Stimulated activated naive CD8-positive, alpha-beta T cell treated with anti-CD3 and anti-CD28 coated beads, Interleukin-15, amount 100 ng/mL, for 72 hours (primary cell): ENCODE measurements at regions not wholly inside any gene's neighbourhood (a gene's known extent, or its start where the extent isn't known, plus 50 kb on each side); places are given as distances from the start of the nearest gene placed in this dataset.
A peak's percentile ranks its signal among the peaks of the same experiment; 100 is the strongest.
"Not testable (repeated sequence)": the region's sequence is repeated elsewhere in the genome, so short reads cannot be mapped to it uniquely, and the experiment has no call there.

Experiments
- ATAC-seq: fragments of 150-1000 bp; cut with Tn5 transposase; 2 replicates; pipeline ENCODE4 v1.10.0; 2021; ENCODE audit warnings: mild to moderate bottlenecking, moderate library complexity
- DNase-seq, 2 donors: peaks; one replicate each; pipeline ENCODE4 v3.0.0; 2021 to 2022
- H3K27ac Mint-ChIP-seq, 2 donors: one replicate each; pipeline ENCODE4 v1.8.0; 2022; ENCODE audit warnings: mild to moderate bottlenecking in 2 of 2, mixed read lengths in 2 of 2, moderate library complexity in 2 of 2
- H3K27me3 Mint-ChIP-seq: one replicate; pipeline ENCODE4 v1.8.0; 2022; ENCODE audit warnings: mixed read lengths
- H3K4me1 Mint-ChIP-seq: one replicate; pipeline ENCODE4 v1.8.0; 2022; ENCODE audit warnings: mild to moderate bottlenecking, mixed read lengths
- H3K4me3 Mint-ChIP-seq, 2 donors: one replicate each; pipeline ENCODE4 v1.8.0; 2022; ENCODE audit warnings: mild to moderate bottlenecking in 2 of 2, mixed read lengths in 2 of 2, moderate library complexity in 1 of 2
- H3K9me3 Mint-ChIP-seq, 2 donors: one replicate each; pipeline ENCODE4 v1.8.0; 2022; ENCODE audit warnings: mixed read lengths in 2 of 2

DNA sequence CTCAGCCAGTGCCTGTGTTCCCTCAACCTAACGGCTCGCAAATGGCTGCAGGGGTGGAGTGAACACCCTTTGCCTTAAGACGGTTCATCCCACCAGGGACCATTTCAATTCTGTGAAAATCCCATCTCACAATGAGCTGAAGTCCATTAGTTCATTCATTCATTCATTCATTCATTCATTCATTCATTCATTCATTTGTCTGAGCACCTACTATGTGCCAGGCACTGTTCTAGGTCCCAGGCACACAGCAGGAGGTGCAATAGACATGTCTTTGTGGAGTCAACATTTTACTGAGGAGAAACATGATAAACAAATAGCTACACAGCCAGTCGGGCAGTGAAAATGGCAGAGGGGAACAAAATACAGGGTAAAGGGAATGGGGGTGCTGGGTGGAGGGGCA, 618.8 kb downstream of the MATN1 start:
- H3K27me3 Mint-ChIP-seq = peaks cover 29% of the 10 kb centered on the region
- no peaks in the 10 kb centered on the region for H3K4me1 Mint-ChIP-seq
- no peaks in the 10 kb centered on the region for H3K9me3 Mint-ChIP-seq
- no peak overlapping the region for H3K27ac Mint-ChIP-seq
- no peak overlapping the region for H3K4me3 Mint-ChIP-seq
- ATAC-seq = no peak
- DNase-seq = no peak

DNA sequence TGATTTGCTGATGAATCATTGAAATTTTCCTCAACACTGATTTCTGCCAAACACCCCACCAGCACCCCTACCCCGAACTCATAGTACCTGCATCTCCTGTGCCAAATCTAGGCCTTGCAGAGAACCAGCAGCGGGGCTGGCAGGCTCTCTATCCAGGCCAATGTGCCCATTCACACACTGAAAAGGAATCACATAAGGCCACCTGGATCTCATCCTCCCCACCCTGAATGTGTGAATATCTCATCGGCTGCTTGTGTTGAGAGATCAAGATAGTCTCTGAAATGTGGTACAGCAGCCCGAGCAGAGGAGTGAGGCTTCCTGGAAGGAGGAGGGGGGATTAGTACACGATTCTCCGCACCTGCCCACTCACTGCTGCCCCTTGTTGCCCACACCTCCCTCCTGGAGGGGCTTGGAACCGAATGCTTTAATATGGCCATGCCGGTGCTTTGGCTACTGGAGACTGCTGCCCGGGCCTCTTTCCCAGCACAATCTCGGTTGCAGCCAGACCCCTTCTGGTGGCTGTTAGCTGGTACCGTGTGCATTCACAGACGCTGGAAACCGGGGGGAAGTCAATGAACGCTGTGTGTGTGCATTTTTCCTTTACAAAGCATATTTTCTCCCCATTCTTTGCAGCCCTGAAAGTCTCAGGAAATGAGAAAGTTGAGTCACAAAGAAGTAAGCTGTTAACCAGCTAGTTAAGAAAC, 619.5 kb downstream of the MATN1 start:
- no peaks in the 10 kb centered on the region for H3K9me3 Mint-ChIP-seq
- no peak overlapping the region for H3K27ac Mint-ChIP-seq
- ATAC-seq = no peak
- no peak for DNase-seq
- H3K4me1 Mint-ChIP-seq = no peaks in the 10 kb centered on the region
- no peak overlapping the region for H3K4me3 Mint-ChIP-seq
- H3K27me3 Mint-ChIP-seq = peaks cover 23% of the 10 kb centered on the region

DNA sequence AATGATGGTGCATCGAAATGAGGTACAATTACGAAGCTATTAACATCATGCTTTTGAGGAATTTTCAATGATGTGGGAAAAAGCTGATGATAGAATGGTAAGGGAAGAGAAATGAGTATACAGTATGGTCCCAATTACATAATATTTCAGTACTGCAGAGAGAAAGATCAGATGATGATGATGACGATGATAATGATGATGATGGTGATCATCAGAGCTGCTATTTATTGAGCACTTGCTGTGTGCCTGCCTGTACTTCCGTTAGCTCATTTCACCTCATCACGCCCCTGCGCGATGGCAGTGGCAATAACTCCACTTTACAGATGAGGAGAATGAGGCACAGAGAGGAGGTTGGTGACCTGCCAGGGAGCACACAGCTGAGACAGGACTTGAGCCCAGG, 620.8 kb downstream of the MATN1 start:
- Mint-ChIP-seq H3K4me1 (no peaks in the 10 kb centered on the region), H3K4me3 (no peak overlapping the region), H3K27ac (no peak overlapping the region), H3K9me3 (no peaks in the 10 kb centered on the region), H3K27me3 (peaks cover 19% of the 10 kb centered on the region)
- no peak for ATAC-seq
- no peak for DNase-seq

DNA sequence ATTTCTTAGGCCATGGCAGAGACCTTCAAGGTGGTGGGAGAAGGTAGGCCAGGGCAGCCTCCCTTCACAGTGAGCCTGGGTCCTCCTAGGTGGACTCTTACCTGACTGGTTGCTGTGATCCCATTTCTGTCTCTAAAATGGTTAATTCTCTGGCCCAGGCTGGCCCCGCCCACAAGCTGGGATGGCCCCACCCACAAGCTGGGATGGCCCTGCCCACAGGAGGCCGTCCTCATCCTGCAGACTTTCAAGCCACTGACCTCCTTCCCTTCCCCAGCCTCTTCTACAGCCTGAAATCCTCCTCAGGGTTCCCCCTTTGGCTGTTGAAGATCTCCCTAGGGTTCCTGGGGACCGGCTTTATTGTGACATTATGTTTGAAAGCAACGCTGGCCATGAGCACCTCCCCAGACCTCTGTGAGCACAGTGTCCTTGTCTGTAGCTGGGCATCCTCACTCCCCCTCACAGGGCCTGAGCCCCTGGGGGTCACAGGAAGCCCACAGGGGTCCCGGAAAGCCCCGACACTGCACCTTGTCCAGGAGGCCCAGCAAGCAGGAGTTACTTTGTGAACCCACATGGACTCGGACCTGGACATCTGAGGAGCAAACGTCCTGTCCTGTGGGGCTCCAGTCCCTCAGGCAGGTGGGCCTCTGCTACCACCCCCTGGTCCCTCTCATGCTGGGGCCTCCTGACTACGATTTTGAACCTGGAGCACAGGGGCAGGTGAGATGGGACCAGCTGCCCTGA, 621.7 kb downstream of the MATN1 start:
- no peak for DNase-seq
- no peak overlapping the region for H3K4me3 Mint-ChIP-seq
- H3K4me1 Mint-ChIP-seq = no peaks in the 10 kb centered on the region
- no peaks in the 10 kb centered on the region for H3K9me3 Mint-ChIP-seq
- H3K27ac Mint-ChIP-seq = no peak overlapping the region
- ATAC-seq = no peak
- H3K27me3 Mint-ChIP-seq = peaks cover 13% of the 10 kb centered on the region

DNA sequence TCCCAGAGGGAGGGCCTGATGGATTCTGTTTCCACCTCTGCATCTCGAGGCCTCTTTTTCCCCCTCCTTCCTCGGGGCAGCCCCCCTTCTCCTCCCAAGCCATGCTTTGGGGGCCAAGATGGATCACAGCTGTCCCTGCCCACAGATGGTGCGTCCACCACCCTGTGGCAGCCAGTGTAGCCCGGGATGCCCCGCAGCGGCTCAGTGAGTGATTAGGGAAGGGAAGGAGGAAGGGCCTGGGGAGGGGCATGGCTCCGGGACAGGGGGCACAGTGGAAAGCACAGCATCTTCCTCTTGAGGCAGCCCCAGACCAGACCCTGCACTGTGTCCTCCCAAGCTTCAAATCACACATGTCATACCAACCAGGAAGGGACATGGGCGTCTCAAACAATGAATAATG, 622.4 kb downstream of the MATN1 start:
- Mint-ChIP-seq H3K9me3 (no peaks in the 10 kb centered on the region), H3K27me3 (peaks cover 13% of the 10 kb centered on the region), H3K4me3 (no peak overlapping the region), H3K27ac (no peak overlapping the region), H3K4me1 (no peaks in the 10 kb centered on the region)
- ATAC-seq (no peak), DNase-seq (no peak)

DNA sequence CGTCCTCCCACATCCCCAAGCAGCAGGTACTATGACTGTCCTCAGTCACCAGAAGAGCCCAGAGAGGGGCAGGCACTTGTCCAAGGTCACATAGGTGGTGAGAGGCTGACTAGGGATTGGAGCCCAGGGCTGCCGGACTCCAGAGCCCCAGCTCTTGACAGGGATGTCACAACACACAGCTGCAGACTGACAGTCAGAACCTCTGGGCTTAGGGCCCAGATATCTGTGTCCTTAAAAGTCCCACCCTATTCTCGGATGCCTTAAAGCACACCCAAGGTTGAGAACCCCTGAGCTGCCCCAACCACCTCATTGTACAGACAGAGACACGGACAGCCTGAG, 622.9 kb downstream of the MATN1 start:
- Mint-ChIP-seq H3K9me3 (no peaks in the 10 kb centered on the region), H3K4me1 (no peaks in the 10 kb centered on the region), H3K27ac (no peak overlapping the region), H3K27me3 (peaks cover 13% of the 10 kb centered on the region), H3K4me3 (no peak overlapping the region)
- no peak for ATAC-seq
- no peak for DNase-seq

DNA sequence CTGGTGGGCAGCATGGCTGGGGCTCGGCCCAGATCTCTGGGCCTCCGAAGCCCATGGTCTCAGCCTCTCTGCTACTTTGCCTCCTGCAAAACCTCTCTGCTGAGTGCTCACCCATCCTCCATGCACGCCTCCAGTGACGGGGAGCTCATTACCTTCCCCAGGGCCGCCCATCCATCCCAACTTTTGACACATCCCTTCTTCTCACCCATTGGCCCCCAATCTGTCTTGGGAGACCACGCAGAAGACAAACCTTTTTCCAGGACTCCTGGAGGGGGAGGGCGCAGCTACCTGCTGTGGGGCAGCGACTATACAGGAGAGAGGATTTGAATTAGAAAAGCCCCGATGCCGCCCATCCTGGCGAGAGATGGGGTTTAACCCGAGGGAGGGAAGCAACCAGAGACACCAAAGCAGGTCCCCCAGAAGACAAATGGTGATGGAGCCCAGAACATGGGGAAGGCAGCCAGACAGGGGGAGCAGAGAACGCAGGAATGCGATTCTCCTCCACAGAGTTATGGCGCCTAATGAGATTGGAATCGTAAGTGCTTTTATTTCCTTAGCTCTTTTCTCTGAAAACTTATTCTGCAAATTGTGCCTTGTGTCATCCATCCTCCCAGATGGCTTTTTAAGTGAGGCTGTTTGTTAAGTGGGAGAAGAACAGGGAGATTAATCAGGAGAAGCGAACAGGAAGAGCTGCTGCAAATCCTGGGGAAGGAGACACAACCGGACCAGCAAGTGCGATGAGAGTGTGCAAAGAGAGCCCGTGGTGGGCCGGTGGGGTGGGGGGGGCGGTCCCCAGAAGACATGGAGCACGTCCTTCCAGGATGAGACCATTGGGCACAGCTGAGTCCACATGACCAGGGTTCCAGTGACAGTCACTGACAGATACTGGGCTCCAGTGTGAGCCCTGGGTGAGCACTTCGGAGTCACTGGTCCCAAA, 623.5 kb downstream of the MATN1 start:
- Mint-ChIP-seq H3K9me3 (no peaks in the 10 kb centered on the region), H3K4me3 (no peak overlapping the region), H3K4me1 (no peaks in the 10 kb centered on the region), H3K27me3 (peaks cover 13% of the 10 kb centered on the region), H3K27ac (peak overlapping the region in 1 of 2 donors; percentile 69)
- ATAC-seq (no peak), DNase-seq (no peak)

DNA sequence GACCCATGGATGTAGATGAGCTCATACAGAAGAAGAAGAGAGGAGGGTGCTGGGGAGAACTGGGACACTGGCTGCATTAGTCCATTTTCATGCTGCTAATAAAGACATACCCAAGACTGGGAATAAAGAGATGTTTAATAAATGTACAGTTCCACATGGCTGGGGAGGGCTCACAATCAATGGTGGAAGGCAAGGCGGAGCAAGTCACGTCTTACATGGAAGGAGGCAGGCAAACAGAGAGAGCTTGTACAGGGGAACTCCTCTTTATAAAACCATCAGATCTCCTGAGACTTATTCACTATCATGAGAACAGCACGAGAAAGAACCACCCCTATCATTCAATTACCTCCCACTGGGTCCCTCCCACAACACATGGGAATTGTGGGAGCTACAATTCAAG, 625.5 kb downstream of the MATN1 start:
- H3K27me3 Mint-ChIP-seq = peaks cover 13% of the 10 kb centered on the region
- H3K9me3 Mint-ChIP-seq = peaks cover 9 to 11% of the 10 kb centered on the region in 2 donors
- not testable (repeated sequence) for H3K4me1 Mint-ChIP-seq, H3K4me3 Mint-ChIP-seq, DNase-seq, ATAC-seq, H3K27ac Mint-ChIP-seq

DNA sequence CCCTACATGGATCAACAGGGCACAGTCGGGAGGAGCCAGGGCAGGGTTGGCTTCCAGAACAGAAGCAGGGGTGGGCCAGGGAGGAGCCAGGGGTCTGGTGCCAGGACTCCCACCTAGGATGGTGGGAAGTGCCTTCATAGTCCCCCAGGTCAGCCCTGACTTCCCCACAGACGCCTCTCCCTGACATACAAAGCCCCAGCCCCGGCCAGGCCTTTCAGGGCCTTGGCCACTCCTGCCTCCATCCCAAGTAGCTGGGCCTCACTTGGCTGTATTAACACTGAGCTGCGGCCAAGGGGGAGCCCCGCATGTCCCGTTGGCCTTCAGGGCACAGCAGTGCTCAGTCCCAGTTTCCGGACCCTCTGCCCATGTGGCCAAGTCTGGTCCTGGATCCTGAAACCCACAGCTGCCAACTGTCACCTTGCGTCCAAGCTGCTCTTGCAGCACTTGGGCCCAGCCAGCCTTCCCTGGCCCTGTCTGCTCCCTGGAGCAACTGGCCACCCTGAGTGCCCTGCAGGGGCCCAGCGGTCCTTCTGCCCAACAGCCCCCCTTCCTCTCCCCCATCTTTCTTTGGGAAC, 627.8 kb downstream of the MATN1 start:
- Mint-ChIP-seq H3K4me1 (no peaks in the 10 kb centered on the region), H3K9me3 (peaks cover 26 to 32% of the 10 kb centered on the region in 2 donors), H3K4me3 (no peak overlapping the region), H3K27me3 (peaks cover 13% of the 10 kb centered on the region), H3K27ac (peak overlapping the region in 1 of 2 donors; percentile 10)
- no peak for DNase-seq
- ATAC-seq = no peak

DNA sequence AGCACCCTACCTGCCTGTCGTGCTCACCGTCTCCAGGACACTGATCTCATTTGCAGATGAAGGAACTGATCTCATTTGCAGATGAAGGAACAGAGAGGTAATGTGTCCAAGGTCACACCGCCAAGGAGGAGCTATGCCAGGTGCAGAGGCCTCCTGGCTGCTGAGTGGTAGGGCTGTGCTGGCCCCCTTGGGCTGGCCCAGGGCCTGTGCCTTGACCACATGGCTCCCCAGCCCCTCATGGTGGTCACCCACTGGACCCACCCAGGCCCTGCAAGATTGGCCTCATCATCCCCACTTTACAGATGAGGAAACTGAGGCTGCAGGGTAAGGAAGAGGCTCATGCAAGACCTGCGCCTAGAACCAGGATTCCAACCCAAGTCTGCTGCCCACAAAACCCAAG, 628.3 kb downstream of the MATN1 start:
- H3K4me1 Mint-ChIP-seq = no peaks in the 10 kb centered on the region
- ATAC-seq (no peak), DNase-seq (no peak)
- no peak overlapping the region for H3K27ac Mint-ChIP-seq
- no peak overlapping the region for H3K4me3 Mint-ChIP-seq
- H3K27me3 Mint-ChIP-seq = peaks cover 15% of the 10 kb centered on the region
- H3K9me3 Mint-ChIP-seq = peaks cover 26 to 34% of the 10 kb centered on the region in 2 donors

DNA sequence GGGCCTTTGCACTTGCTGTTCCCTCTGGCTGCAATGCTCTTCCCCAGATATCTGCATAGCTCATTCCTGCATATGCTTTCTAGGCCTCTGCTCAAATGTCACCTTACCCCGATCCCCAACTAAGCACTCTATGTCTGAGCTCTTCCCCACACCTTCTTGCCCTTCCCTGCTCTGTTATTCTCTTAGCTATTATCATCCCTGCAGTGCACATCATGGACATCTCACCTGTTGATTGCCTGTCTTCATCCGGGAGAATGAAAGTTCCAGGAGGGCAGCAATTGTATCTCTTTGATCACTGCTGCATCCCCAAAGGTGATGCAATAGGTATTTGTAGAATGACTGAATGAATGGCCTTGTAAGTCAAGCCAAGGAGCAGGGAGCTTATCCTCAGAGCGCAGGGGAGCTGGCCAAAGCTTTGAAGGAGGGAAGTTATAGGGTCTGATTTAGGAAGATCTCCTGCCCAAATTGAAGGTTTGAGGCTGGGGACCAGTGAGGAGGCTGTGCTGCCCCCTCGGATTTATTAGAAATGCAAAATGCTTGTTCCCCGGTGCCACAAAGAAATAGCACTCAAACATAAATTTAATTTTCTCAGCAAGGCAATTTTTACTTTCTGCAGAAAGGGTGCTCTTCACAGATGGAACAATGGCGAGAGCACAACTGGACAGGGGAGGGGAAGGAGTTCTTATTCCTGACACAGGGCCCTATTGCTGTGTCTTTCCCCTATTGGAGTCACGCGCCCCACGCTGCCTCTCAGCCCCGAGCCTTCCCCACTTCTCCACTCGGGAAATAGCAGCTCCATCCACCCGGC, 631.1 kb downstream of the MATN1 start:
- Mint-ChIP-seq H3K9me3 (peaks cover 26 to 41% of the 10 kb centered on the region in 2 donors), H3K27me3 (peaks cover 23% of the 10 kb centered on the region), H3K27ac (no peak overlapping the region), H3K4me3 (no peak overlapping the region), H3K4me1 (no peaks in the 10 kb centered on the region)
- DNase-seq (no peak), ATAC-seq (no peak)

DNA sequence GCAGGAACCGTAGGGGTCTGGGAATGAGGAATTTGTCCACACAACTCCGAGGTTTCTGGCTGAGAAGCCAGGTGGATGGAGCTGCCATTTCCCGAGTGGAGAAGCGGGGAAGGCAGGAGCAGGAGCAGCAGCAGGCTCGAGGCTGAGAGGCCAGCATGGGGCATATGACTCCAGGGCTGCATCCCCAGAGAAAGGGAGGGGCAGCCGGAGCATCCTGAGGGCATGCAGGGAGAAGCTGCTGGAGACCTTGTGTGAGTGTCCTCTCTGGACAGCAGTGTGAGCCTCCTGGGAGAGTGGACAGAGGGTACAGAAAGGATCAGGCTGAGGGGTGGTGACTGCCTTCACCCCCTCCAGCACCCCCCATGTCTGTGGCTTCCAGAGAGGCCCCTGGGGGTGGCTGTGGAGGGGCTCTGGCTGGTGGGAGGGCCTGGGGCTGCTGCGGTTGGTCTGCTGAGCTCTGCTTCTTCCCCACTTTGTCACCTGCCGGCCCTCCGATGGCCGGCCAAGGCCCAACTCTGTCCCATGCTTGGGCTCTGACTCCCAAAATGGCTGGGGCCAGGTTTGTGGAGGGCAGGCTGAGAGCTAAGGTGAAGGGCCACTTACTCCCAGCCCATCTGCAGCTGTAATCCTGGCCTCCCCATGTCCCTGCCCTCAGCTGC, 633.1 kb downstream of the MATN1 start:
- H3K4me3 Mint-ChIP-seq = no peak overlapping the region
- H3K9me3 Mint-ChIP-seq = peaks cover 26 to 41% of the 10 kb centered on the region in 2 donors
- peaks cover 39% of the 10 kb centered on the region for H3K27me3 Mint-ChIP-seq
- DNase-seq (no peak), ATAC-seq (no peak)
- H3K4me1 Mint-ChIP-seq = no peaks in the 10 kb centered on the region
- H3K27ac Mint-ChIP-seq = no peak overlapping the region

DNA sequence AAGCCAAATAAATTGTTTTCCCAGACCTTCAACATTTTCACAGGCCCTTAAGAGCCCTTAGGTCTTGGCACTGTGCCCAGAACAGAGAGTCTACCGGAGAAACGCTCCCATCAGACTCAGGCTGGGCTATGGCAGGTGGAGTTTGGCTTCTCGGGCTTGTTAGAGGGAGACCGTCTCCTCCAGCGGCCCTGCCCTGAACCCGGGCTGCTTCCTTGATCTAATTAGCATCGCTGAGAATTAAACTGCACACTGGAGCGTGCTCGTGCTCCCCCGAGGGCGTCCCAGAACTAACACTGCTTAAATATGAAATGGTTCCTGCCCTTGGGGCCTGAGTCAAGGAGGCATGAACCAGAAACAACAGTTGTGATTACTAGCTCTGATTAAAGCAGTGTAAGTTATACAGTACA, 634.4 kb downstream of the MATN1 start:
- peaks cover 26 to 41% of the 10 kb centered on the region in 2 donors for H3K9me3 Mint-ChIP-seq
- DNase-seq = no peak
- H3K27ac Mint-ChIP-seq = no peak overlapping the region
- no peak for ATAC-seq
- no peaks in the 10 kb centered on the region for H3K4me1 Mint-ChIP-seq
- H3K4me3 Mint-ChIP-seq = no peak overlapping the region
- peaks cover 52% of the 10 kb centered on the region for H3K27me3 Mint-ChIP-seq

DNA sequence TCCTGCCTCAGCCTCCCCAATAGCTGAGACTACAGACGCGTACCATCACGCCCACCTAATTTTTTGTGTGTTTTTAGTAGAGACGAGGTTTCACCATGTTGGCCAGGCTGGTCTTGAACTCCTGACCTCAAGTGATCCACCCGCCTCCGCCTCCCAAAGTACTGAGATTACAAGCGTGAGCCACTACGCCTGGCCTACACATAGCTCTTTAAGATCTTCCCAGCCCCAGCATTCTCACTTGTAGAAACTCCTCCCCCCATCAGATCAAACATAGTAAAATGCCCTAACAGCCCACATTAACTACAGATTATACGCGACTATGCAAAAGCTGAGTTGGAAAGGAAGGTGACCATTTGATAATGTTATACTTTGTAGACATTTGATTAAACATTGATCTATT, 634.8 kb downstream of the MATN1 start:
- Mint-ChIP-seq H3K4me3 (no peak overlapping the region), H3K27me3 (peaks cover 56% of the 10 kb centered on the region), H3K4me1 (no peaks in the 10 kb centered on the region), H3K9me3 (peaks cover 24 to 38% of the 10 kb centered on the region in 2 donors), H3K27ac (no peak overlapping the region)
- no peak for DNase-seq
- no peak for ATAC-seq
